ENCODE measurements at regions not wholly inside any gene's neighbourhood (a gene's known extent, or its start where the extent isn't known, plus 50 kb on each side); places are given as distances from the start of the nearest gene placed in this dataset.

DNA sequence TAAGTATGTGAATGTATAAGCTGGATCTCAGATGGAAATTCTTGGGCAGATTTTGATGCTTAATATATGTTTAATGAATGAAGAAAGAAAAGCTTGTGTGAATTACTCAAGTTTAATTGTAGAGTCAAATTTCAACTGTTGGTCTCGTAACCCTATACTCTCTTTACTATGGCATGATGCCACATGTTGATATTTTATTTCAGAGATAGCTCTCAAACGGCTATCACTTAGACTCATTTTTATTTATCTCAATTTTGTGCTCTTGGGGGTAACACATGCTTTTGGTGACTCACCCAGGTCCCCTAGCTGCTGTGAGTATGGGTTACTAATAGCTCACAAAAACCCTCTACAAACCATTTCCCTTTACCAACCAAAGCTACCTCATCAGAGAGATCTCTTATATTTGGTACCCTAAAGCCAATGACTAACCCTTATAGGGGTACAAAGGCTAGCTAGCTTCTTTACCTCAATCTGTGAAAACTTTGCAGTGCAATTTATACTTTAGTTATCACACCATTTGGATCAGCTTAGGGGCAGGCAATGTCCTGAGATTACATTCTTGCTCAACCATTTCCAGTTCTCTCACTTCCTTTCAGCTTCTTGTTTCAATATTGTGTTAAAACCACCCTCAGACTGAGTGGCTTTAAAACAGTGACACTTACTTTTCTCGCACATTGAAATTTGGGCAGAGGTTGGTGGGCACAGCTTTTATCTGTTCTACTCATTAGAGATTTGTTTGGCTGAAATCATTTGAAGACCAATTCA, 240.3 kb downstream of the CDH7 start:
- no peak overlapping the region for H3K4me3 ChIP-seq
- intact Hi-C loops (cut with DNase I): no loop called here
- no peak overlapping the region for H3K27ac ChIP-seq
- ATAC-seq: no peak
- H3K27me3 ChIP-seq (ENCODE audit: low read depth): no peaks in the 10 kb centered on the region
- no peaks in the 10 kb centered on the region for H3K36me3 ChIP-seq
- TF ChIP-seq, protein P1, sequence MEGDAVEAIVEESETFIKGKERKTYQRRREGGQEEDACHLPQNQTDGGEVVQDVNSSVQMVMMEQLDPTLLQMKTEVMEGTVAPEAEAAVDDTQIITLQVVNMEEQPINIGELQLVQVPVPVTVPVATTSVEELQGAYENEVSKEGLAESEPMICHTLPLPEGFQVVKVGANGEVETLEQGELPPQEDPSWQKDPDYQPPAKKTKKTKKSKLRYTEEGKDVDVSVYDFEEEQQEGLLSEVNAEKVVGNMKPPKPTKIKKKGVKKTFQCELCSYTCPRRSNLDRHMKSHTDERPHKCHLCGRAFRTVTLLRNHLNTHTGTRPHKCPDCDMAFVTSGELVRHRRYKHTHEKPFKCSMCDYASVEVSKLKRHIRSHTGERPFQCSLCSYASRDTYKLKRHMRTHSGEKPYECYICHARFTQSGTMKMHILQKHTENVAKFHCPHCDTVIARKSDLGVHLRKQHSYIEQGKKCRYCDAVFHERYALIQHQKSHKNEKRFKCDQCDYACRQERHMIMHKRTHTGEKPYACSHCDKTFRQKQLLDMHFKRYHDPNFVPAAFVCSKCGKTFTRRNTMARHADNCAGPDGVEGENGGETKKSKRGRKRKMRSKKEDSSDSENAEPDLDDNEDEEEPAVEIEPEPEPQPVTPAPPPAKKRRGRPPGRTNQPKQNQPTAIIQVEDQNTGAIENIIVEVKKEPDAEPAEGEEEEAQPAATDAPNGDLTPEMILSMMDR (IDR thresholded peaks at IDR 0.05): no peak
- H3K9me3 ChIP-seq: no peaks in the 10 kb centered on the region
- H3K4me1 ChIP-seq: no peaks in the 10 kb centered on the region
- DNase-seq: no peak

GRCh38 chr18:65990174-65990690, 239.4 kb downstream of the CDH7 start:
- Histone ChIP-seq H3K9me3 (no peaks in the 10 kb centered on the region), H3K27me3 (ENCODE audit: low read depth) (no peaks in the 10 kb centered on the region), H3K27ac (no peak overlapping the region), H3K36me3 (no peaks in the 10 kb centered on the region), H3K4me1 (no peaks in the 10 kb centered on the region), H3K4me3 (no peak overlapping the region)
- intact Hi-C loops (cut with DNase I): no loop called here
- ATAC-seq (no peak), DNase-seq (no peak)
- TF ChIP-seq, protein P1 (IDR thresholded peaks at IDR 0.05): no peak

GRCh38 chr18:65988972-65989371, 238.2 kb downstream of the CDH7 start:
- no peak for ATAC-seq
- no peak overlapping the region for H3K27ac ChIP-seq
- H3K4me3 ChIP-seq: no peak overlapping the region
- TF ChIP-seq, protein P1 (IDR thresholded peaks at IDR 0.05): no peak
- H3K36me3 ChIP-seq: no peaks in the 10 kb centered on the region
- no peak for DNase-seq
- intact Hi-C loops (cut with DNase I): no loop called here
- H3K4me1 ChIP-seq: no peaks in the 10 kb centered on the region
- no peaks in the 10 kb centered on the region for H3K27me3 ChIP-seq (ENCODE audit: low read depth)
- H3K9me3 ChIP-seq: no peaks in the 10 kb centered on the region

GRCh38 chr18:65988386-65988785, 237.6 kb downstream of the CDH7 start:
- TF ChIP-seq, protein P1 (IDR thresholded peaks at IDR 0.05): no peak
- Histone ChIP-seq H3K9me3 (no peaks in the 10 kb centered on the region), H3K27me3 (ENCODE audit: low read depth) (no peaks in the 10 kb centered on the region), H3K27ac (no peak overlapping the region), H3K4me3 (no peak overlapping the region), H3K36me3 (no peaks in the 10 kb centered on the region), H3K4me1 (no peaks in the 10 kb centered on the region)
- intact Hi-C loops (cut with DNase I): no loop called here
- DNase-seq (no peak), ATAC-seq (no peak)

GRCh38 chr18:65983750-65984149, 232.9 kb downstream of the CDH7 start:
- Histone ChIP-seq H3K27me3 (ENCODE audit: low read depth) (no peaks in the 10 kb centered on the region), H3K9me3 (no peaks in the 10 kb centered on the region), H3K4me1 (no peaks in the 10 kb centered on the region), H3K4me3 (no peak overlapping the region), H3K27ac (no peak overlapping the region), H3K36me3 (no peaks in the 10 kb centered on the region)
- no peak for ATAC-seq
- intact Hi-C loops (cut with DNase I): no loop called here
- no peak for DNase-seq
- TF ChIP-seq, protein P1 (IDR thresholded peaks at IDR 0.05): no peak
